ENCODE measurements at regions not wholly inside any gene's neighbourhood (a gene's known extent, or its start where the extent isn't known, plus 50 kb on each side); places are given as distances from the start of the nearest gene placed in this dataset.

GRCh38 chr18:74023220-74023619 lies 124.4 kb downstream of the FBXO15 start:
- DNase-seq, result no peak

GRCh38 chr18:74019864-74020263 lies 127.8 kb downstream of the FBXO15 start:
- DNase-seq, result no peak

GRCh38 chr18:74013955-74014354 lies 133.7 kb downstream of the FBXO15 start:
- no peak for DNase-seq

GRCh38 chr18:74012954-74013630 lies 134.5 kb downstream of the FBXO15 start:
- no peak for DNase-seq

GRCh38 chr18:74006143-74006542 lies 141.5 kb downstream of the FBXO15 start:
- DNase-seq, result no peak

GRCh38 chr18:74005320-74006109 lies 142.1 kb downstream of the FBXO15 start:
- DNase-seq, result no peak

GRCh38 chr18:73992242-73993022 lies 155.2 kb downstream of the FBXO15 start:
- DNase-seq, result no peak

- no peak for DNase-seq
Observed at GRCh38 chr18:73991570-73991969, 156.1 kb downstream of the FBXO15 start.

GRCh38 chr18:73990258-73990657 lies 157.4 kb downstream of the FBXO15 start:
- no peak for DNase-seq

GRCh38 chr18:73987247-73987980 lies 160.2 kb downstream of the FBXO15 start:
- no peak for DNase-seq

GRCh38 chr18:73986711-73987110 lies 160.9 kb downstream of the FBXO15 start:
- DNase-seq, result no peak

- DNase-seq, result no peak
Observed at GRCh38 chr18:73985855-73986625, 161.6 kb downstream of the FBXO15 start.

- DNase-seq, result no peak
Observed at GRCh38 chr18:73983970-73984369, 163.7 kb downstream of the FBXO15 start.

GRCh38 chr18:73983496-73983895 lies 164.1 kb downstream of the FBXO15 start:
- DNase-seq, result no peak

- DNase-seq, result no peak
Observed at GRCh38 chr18:73981796-73982195, 165.8 kb downstream of the FBXO15 start.

GRCh38 chr18:73980289-73980979 lies 167.2 kb downstream of the FBXO15 start:
- no peak for DNase-seq

- peak; percentile 4 for DNase-seq
Observed at GRCh38 chr18:73979742-73980141, 167.9 kb downstream of the FBXO15 start.

GRCh38 chr18:73976433-73976832 lies 171.2 kb downstream of the FBXO15 start:
- no peak for DNase-seq

- DNase-seq, result no peak
Observed at GRCh38 chr18:73975266-73975665, 172.4 kb downstream of the FBXO15 start.

- DNase-seq, result no peak
Observed at GRCh38 chr18:73973972-73974371, 173.7 kb downstream of the FBXO15 start.

- DNase-seq, result no peak
Observed at GRCh38 chr18:73966954-73967353, 180.7 kb downstream of the FBXO15 start.

GRCh38 chr18:73962256-73962655 lies 185.4 kb downstream of the FBXO15 start:
- no peak for DNase-seq
